NCI-H1417 (cell line): ENCODE measurements at regions not wholly inside any gene's neighbourhood (a gene's known extent, or its start where the extent isn't known, plus 50 kb on each side); places are given as distances from the start of the nearest gene placed in this dataset.

Experiments used
- DNase-seq, 3 experiments: peaks; one replicate each; lab custom pipeline; 2025; lab: John Stamatoyannopoulos, UW

DNA sequence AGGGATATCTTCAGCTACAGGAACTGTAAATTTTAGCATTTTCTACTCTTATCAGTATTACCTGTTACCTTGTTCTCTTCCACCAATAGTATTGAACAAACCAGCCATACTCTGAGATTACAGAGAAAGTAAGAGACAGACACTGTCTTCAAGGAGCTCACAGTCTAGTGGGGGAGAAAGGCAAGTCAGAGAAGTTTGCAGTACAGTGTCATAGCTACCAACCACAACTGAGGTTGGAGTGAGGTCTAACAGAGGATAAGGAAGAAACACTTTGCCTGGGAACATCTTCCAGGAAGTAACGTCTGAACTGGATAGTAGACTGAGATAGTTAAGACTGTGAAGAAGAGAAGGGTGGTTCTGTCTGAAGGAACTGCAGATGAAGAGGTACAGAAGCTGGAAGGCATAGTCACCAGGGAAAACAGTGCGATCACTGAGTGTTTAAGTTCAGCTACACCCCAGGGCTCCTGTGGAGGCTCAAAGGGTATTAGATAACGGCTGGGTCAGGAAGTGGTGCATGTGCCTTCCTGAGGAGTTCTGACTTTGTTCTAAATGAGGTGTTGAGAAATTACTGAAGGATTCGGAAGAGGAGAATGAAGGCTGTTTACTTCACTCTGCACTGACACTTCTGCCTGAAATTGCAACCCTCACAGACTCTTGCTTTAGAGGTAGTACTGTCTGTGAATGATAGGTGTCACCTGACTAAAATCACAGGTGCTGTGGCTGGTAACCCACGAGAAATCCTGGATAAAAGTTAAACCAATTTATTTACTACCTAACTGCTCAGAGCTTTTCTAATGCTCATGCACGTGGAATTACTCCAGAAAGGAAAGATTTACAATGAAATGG, 841.6 kb downstream of the MAT2B start:
- DNase-seq = no peak

DNA sequence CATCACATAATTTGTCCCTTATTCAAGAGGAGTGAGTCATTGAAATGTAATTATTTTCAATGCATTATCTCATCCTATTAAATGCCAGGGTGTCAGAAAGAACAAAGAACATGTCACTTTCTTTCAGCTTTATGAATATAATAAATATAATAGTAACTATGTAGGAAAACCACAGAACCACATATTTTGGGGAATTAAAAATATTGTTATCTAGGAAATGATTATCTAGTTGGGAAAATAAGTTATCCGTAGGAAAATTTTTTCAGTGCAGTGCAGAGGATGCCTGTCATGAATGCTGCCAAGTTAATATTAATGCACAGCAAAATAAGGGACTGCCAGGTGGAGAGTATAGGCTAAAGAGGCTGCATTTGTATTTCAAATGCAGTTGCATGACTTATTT, 844.8 kb downstream of the MAT2B start:
- DNase-seq = no peak

DNA sequence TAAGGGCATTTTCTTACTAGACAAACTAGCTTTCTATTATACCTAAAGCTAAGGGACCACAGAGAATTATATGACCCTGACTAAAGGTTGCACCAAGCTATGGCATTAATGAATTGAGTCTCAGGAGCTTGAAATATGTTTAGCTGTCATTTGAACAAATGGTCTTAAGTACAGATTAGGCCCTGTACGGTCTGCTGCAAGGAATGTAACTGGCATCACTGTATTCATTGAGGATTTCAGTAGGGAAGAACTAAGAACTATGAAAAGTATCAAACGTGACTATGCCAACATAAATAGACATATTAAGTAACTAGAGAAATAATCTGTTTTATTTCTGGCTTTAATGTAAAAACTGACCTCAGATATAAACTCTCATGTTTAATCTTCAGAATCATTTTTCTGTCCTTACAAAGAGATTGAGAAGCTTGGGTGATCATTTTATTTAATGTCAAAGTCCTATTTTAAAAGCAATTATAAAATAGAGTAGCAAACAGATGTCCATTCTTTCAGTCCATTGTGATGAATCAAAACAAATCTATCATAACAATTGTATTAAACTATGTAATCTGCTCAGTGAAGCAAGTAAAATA, 845.9 kb downstream of the MAT2B start:
- no peak for DNase-seq

DNA sequence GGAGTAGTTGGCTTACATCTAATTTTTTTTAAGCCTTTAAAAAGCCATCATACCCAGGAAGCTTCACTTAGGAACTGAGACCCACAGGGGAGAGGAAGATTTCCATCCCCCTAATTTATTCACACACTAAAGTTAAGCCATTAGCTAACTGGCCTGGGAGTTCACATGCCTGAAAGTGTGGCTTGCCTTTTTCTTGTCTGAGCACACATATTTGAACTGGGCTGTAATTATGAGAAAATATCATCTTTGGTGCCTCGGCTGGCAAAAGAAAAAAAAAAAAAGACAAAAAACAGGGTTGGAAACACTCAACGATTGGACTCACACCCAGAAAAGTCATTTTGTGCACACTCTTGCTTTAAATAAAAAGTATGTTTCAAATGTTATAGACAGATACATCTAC, 847.3 kb downstream of the MAT2B start:
- DNase-seq = no peak

DNA sequence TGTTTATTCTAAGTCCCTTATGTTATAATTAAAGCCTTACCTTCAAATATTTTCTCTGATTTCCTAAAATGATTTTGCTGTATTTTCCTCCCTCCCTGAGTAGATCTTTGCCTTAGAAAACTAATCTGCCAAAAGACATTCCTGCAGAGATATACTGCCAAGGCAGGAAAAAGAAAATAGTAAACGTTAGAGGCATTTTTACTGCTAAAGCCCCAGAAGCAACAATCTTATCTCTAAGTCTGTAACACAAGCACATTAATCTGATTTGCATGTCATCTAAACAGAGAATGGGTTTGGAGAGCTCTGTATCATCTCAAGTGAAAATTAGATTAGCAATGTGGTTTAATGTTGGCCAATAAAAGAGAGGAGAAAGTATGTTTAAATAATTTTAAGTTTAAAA, 847.7 kb downstream of the MAT2B start:
- no peak for DNase-seq

DNA sequence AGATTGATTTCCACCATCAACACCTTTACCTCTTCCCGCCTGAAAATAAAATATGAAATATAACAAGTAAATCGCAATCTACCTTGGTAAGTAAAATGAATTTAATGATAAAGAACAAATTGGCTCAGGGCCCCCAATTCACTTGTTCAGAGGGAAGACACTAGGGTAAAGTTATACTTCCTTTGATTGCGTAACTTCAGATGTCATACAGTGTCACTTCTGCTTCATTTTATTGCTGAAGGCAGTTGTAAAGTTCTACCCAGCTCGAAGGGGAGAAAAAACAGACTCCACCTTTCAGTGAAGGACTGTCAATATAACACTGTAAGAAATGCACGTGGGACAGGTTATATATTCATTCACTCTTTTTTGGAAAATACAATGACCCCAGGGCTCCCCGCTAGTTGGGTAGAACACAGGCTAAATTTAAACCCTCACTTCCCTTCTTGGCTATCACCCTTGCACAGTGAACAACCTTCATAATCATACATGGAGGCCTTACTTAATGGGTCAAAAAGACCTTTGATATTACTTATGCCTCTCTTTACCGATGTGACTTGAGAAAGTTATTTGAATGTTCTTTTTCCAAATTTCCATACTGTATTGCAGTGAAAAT, 848.8 kb downstream of the MAT2B start:
- DNase-seq = no peak

DNA sequence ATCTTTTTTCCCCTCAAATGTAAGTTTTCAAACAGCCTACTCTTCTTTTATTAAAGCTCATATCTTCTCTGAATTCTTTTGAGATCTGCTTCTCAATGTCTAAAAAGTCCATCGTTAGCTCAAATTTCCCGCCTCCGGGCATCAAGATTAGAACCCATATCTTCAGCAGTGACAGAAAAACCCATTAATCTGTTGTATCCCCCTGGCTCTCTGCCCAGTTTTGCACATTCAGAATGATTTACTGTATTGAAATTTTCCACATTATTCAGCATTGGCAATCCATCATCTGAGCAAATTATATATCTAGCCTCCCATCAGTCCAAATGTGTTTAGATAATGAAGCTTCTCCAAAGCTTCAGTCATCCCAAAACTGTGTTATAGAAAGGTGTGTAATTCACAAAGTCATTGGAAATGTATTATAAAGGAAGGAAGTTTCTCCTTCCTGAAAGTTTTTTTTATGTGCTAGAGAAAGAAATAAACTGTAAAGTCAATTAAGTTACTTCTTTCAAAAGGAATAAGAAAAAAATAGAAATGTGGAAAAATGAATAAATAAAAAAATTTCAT, 849.9 kb downstream of the MAT2B start:
- peak in 2 of 3 experiments; percentile 27 to 79 for DNase-seq

DNA sequence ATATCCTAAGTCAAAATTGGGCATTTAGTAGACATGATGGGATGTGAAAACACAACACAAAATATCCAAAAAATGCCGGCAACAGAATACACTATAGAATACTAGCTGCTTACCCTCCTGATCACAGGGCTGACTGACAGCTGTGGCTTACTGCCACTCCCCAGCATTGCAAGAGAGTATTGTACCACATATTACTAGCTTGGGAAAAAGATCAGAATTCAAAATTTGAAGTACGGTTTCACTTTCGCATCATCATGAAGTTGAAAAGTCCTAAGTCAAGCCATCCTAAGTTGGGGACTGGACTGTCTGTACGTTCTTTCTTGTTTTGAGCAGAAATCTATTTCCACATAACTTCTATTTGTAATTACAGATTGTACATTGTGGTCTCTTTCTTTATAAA, 851.4 kb downstream of the MAT2B start:
- DNase-seq = no peak

DNA sequence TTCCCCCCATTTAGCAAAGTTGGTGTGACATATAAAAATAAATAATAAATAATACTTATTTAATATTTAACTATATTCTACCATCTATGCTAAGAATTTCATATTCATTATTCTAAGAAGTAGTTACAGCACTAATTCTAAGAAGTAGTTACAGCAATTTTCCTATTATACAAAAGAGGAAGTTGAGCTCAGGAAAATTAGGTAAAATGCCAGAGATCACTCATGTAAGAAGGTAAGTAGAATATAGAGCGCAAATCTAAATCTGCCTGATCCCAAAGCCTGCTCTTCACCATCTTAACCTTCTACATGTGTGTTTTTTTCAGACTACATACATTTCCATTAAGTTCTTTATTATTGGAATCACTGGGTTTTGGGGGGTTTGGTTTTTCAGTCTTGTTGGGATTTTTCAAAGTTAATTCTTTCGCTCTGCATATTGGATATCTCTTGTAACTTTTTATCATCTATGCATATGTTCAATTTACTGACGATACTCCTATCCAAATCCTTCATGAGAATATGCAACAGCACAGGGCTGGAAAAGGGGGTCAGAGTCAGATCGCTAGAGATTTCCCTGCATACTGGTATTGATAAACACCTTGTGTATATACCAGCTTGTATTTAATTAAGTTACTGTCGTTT, 852.1 kb downstream of the MAT2B start:
- DNase-seq = no peak

DNA sequence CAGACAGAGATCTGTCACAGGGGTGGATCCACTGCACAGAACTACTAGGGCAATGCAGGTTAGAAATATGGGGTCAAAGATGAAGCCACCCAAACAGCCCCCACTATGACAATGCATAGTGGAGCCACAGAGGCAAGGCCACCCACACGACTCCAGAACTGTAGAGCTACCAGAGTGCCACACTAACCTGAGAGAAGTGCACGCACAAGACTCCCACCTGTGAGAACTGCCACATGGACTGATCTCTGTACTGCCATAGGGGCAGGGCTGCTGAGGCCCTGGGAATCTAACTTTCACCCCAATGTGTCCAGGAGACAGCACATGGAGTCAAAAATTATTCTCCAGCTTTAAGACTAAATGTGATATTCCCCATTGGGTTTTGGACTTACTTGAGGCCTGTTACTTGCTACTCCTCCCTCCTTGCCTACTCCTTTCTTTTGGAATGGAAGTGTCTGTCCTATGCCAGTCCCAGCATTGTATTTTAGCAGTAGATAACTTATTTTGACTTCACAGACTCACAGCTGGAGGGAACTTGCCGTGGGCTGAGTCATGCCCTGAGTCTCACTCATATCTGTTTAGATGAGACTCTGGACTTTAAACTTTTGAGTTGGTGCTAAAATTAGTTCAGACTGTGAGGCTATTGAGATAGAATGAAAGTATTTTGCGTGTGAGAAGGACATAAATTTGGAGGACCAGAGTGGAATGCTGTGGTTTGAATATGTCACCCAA, 853.3 kb downstream of the MAT2B start:
- DNase-seq = no peak

DNA sequence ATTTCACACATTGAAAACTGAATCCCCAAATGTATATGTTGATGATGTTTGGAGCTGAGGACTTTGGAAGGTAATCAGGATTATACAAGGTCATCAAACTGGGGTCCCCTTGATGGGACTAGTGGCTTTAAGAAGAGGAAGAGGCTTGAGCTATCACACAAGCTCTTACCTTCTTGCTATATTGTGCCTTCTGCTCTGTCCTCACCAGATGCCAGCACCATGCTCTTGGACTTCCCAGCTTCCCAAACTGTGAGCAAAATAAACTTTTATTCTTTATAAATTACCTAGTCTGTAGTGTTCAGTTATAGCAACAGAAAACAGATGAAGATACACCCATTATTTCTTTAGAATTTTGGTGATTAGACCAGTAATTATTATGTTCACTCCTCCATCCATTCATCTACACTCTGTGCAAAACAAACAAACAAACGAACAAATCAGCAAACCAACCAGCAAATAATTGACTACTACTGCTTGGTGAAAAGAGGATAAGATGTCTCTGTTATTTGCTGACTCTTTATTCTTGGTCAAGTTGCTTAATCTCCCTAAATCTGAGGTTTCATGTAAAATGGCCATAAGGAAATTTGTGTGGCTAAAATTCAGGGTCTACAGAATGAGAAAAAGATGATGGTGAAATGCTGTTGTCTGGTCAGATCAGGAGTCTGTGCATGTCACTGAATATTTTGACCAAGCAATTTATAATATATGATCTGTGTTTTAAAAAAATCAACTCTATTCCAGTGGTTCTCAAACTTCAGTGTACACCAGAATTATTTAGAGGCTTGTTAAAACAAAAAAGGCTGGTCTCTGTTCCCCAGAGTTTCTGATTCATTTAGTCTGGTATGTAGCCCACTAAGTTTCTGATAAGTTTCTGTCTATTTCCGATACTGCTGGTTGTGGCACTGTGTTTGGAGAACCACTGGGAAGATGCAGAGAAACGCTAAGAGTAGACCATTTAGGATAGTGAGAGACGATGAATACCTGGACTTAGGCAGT, 854.1 kb downstream of the MAT2B start:
- DNase-seq = no peak

DNA sequence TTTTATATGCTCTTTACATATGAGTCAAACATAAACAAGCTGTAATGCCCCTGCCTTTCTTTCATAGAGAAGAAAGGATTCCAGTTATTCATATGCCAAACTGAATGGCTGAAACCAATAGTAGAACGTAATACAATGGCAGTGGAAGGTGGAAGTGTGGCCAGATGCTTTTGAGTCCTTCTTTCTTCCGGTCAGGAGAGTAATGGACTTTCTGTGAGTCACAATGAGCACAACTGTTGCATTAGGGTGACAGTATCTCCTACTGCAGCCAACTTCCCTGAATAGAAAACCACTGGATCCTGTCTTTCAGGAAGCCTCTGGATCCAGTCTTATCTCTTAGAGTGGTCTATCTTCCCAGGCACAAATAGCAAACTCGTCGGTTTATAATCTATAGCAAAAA, 855.2 kb downstream of the MAT2B start:
- DNase-seq = no peak

DNA sequence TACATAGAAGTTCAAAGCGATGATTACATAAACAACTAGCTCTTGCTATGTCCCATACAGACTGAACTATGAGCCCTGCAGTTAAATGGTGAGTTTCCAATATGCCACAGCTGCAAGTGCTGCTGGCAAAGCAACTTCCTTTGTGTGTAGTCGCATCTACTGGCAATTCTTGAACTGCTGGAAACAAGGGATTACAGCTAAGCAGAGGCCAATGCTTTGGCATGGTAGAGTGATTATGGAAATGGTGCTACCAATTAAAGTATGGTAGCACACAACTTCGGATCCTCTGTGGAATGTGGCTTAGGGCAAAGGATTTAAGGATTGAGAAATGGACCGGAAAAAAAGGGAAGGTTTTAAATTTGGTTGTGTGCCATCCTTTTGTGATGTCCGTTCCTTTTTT, 856.6 kb downstream of the MAT2B start:
- DNase-seq = peak in 2 of 3 experiments; percentile 57 to 76

DNA sequence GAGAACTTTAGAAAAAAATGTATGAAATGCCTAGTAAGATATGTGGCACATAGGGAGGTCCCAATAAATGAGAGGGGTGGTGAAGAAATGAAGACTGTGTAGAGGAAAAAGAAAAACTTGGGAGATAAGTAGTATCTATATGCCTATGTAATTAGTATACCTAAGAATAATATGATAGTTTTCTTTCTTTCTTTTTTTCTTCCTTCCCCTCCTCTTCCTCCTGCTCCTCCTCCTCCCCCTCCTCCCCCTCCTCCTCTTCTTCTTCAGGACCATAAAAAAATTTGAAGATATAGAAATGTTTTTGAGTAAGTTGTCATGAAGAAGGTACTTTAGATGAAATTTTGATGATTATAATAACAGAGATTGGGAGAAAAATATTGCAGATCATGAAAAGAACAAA, 857.4 kb downstream of the MAT2B start:
- DNase-seq = no peak

DNA sequence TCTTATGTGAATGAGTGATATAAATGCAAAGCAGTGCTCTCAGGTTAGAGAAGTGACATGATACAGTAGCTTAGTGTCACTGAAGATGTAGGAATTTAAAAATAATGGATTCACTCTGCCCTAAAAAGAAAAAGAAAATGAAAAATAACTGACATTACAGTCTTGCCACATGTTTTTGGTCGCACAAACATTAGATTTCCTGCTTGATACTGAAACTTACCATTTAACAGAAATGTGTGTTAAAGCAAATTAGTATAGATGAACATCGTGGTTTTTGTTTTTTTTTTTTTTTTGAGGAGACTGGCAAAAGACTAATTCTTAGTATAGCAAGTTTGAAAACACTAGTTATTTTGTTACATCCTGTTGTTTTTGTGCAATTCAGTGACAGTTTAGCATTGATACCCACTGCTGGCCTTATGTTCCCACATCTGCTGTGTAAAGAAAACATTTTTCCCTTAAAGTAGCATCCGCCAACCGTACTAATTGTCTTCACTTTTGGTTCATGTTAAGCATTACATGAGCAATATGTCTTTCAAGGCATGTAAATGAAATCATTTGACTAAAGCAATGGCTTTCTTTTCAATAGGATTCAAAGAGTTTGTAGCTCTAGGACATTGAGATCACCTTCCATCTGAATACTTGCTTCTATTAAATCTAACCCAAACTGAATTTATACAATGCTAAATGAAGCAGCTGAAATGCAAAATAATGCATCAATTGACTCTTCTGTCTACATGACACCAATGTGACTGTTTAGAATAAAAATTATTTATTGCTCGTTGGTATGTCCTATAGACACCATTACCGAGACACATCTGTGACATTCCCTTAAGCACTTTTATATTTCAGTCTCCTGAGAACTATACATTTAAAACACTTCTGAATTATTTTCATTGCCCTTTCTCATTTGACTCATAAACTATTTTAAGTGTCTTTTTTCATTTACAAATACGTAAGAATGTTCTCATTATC, 859.1 kb downstream of the MAT2B start:
- no peak for DNase-seq

DNA sequence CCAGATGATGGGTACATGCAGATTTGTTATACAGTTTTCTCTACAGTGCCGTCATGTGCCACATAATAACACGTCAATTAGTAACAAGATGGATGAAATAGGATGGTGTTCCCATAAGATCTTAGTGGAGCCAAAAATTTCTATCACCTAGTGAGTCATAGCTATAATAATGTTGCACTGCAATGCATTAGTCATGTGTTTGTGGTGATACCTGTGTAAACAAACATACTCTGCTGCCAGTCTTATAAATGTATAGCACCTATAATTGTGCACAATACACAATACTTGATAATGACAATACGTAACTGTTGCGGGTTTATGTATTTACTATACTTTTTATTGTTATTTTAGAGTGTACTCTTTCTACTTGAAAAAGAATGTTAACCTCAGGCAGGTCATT, 865.4 kb downstream of the MAT2B start:
- DNase-seq = no peak

DNA sequence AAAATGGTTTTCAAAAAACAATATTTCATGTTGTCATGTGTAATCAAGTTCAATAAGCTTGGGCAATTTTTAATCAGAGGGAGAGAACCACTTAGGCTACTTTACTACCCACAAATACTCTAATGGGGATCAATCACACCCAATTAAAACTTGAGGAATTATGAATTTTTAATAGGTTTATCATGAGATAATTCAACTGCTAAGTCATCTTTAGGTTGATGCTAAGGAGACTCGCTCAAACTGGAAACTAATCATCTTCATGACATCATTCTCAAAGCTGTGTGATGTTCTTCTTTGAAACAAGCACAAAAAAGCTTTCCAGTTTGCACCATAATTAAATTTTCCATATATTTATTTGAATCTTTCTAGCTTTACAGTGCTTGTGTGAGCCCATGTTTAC, 867.5 kb downstream of the MAT2B start:
- no peak for DNase-seq

DNA sequence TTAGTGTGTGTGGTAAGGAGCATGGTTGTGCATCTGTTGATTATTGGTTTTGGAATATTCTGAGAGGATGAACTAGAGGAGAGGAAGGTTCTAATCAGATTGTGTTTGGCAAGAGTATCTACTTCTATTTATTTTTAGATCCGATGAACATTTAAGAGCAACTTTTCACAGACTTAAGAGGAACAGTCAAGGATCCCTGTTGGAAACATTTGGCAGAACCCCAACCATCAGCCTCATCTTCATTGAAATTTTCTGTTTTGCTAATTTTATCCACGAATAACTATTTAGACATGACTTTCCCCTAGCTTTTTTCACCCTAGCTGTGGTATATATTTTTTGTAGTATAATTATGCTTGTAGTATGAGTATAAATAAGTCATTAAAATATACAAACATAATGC, 868.5 kb downstream of the MAT2B start:
- DNase-seq = no peak

DNA sequence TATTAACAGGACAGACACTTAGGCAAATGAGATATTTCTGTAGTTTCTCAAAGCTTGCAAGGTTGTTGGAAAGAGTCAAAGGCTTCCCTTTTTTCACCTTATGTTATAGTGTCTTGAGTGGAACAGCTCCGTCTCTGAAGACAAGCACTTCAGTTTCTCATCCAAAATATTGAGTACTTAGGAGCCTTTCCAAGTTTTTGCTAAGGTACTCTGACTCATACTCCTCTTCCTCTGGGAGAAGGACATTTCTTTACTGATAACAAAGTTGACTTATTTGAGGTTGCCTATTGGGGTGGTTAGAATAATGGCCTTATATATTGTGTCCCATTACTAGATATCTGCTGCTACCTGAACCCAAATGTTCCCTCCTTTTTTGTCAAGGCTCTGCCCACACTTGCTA, 869.6 kb downstream of the MAT2B start:
- no peak for DNase-seq
